Upper lobe of left lung (tissue), 6 donors: ENCODE measurements at regions not wholly inside any gene's neighbourhood (a gene's known extent, or its start where the extent isn't known, plus 50 kb on each side); places are given as distances from the start of the nearest gene placed in this dataset.

Experiments used
- ATAC-seq, 2 donors: fragments of 200-7000 bp; cut with Tn5 transposase; one replicate each; pipeline ENCODE4 v1.9.1; 2022; ENCODE audit warnings: mild to moderate bottlenecking in 2 of 2, moderate library complexity in 2 of 2; ENCODE audit not compliant: low FRiP score in 2 of 2
- DNase-seq, 2 donors: peaks; one replicate each; pipeline ENCODE4 v3.0.0-alpha.2; 2019 to 2020
- H3K27ac ChIP-seq, 4 donors: fragments of 200-600 bp; sonication (generic); one replicate each; pipeline ENCODE4 v1.5.1; 2016 to 2019
- H3K27me3 ChIP-seq, 4 donors: fragments of 200-600 bp; sonication (generic); one replicate each; pipeline ENCODE4 v1.5.1; 2017 to 2019
- H3K36me3 ChIP-seq, 4 donors: fragments of 200-600 bp; sonication (generic); one replicate each; pipeline ENCODE4 v1.5.1; 2016 to 2019
- H3K4me1 ChIP-seq, 4 donors: fragments of 200-600 bp; sonication (generic); one replicate each; pipeline ENCODE4 v1.5.1; 2018 to 2019
- H3K4me3 ChIP-seq, 4 donors: fragments of 200-600 bp; sonication (generic); one replicate each; pipeline ENCODE4 v1.5.1; 2017 to 2019; ENCODE audit warnings: mild to moderate bottlenecking in 2 of 4, moderate library complexity in 1 of 4
- H3K9me3 ChIP-seq, 4 donors: fragments of 200-600 bp; sonication (generic); one replicate each; pipeline ENCODE4 v1.5.1; 2018 to 2019
- EP300 ChIP-seq, 4 donors: sonication (generic); formaldehyde crosslinking; IDR thresholded peaks; one replicate each; pipeline ENCODE4 v1.5.1; 2017; ENCODE audit warnings: antibody characterized with exemption in 4 of 4, control low read depth in 2 of 4
- POLR2A ChIP-seq, 4 donors: fragments of 450-650 bp; IDR thresholded peaks; one replicate each; pipeline ENCODE4 v1.5.1; 2016 to 2017; ENCODE audit warnings: antibody characterized with exemption in 4 of 4, mild to moderate bottlenecking in 2 of 4
- POLR2AphosphoS5 ChIP-seq, 2 donors: sonication (generic); formaldehyde crosslinking; IDR thresholded peaks; one replicate each; pipeline ENCODE4 v1.5.1; 2017; ENCODE audit warnings: antibody characterized with exemption in 2 of 2
- WGBS, 2 donors: methylation state at CpG; one replicate each; pipeline ENCODE4 v1.1.5; 2017 to 2018; 5-methylcytosine and 5-hydroxymethylcytosine counted together
- TF ChIP-seq, protein P1 (sequence below), 6 experiments: fragments of 450-650 bp in 4 of 6; fragments of 200-600 bp in 2 of 6; sonication (generic) in 2 of 6; IDR thresholded peaks; one replicate each; pipeline ENCODE4 v1.5.1; 2016 to 2019; ENCODE audit warnings: antibody characterized with exemption in 6 of 6
- donor health status: DM: no; HTN: no; CAD: no; lungs with moderate emphysema.
- donor health status: DM: no; HTN: yes; CAD: no; lungs with severe emphysema.

DNA sequence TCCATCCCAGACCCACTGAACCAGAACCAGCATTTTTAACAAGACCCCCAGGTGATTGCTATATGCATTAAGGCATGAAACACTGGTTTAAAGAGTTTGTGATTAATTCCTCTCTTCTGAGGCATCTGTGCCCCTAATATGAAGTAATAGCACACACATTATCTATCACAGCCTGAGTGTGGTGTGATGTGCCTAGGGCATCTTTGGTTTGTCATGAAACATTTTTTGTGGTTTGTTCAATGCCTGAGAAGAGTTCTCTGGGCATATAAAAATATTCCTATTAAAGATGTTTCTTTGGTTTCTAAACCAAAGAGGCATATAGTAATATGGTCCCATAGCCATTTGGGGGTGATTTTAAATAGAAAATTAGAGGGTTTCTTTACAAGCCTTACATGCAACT is 221.7 kb upstream of the SPOPL start:
- Histone ChIP-seq H3K27me3 (no peaks in the 10 kb centered on the region), H3K4me1 (peaks cover 0 to 11% (median 3%) of the 10 kb centered on the region in 4 donors), H3K4me3 (no peak overlapping the region), H3K9me3 (no peaks in the 10 kb centered on the region), H3K36me3 (no peaks in the 10 kb centered on the region), H3K27ac (no peak overlapping the region)
- DNase-seq (no peak), ATAC-seq (no peak)
- TF ChIP-seq EP300 (IDR thresholded peaks at IDR 0.05) (no peak), POLR2A (IDR thresholded peaks at IDR 0.05) (no peak), POLR2AphosphoS5 (IDR thresholded peaks at IDR 0.05) (no peak)
- TF ChIP-seq, protein P1, sequence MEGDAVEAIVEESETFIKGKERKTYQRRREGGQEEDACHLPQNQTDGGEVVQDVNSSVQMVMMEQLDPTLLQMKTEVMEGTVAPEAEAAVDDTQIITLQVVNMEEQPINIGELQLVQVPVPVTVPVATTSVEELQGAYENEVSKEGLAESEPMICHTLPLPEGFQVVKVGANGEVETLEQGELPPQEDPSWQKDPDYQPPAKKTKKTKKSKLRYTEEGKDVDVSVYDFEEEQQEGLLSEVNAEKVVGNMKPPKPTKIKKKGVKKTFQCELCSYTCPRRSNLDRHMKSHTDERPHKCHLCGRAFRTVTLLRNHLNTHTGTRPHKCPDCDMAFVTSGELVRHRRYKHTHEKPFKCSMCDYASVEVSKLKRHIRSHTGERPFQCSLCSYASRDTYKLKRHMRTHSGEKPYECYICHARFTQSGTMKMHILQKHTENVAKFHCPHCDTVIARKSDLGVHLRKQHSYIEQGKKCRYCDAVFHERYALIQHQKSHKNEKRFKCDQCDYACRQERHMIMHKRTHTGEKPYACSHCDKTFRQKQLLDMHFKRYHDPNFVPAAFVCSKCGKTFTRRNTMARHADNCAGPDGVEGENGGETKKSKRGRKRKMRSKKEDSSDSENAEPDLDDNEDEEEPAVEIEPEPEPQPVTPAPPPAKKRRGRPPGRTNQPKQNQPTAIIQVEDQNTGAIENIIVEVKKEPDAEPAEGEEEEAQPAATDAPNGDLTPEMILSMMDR (IDR thresholded peaks at IDR 0.05) = no peak

DNA sequence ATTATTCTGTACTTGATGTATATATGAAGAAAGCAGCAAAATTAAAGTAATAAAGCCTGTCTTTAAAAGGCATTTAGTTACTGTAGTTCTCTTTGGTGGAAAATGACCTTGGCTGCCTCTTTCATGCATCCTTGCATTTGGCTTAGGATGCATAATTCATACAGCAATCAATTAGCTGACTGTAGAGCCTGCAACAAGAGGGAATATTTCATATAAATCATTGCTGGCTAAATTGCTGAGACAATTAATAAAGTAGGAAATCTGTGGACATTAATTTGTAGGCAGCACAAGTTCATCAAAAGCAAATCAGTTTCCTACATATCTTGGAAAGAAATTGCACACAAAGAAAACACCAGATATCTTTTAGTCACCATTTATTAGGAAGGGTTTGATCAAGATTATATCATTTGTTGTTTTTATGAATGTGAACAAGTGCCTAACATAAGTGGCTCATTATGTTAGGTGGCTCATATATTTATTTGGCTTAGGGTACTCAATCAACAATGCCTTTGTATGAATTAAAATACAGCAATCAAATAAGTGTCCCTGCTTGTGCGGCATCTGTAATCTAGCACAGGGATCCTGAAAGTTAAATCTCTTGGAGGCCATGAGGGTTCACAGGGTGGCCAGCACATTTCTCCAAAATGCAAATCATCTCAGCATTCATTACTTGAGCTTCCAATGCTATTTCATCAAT is 220.4 kb upstream of the SPOPL start:
- TF ChIP-seq EP300 (IDR thresholded peaks at IDR 0.05) (no peak), POLR2AphosphoS5 (IDR thresholded peaks at IDR 0.05) (no peak), POLR2A (IDR thresholded peaks at IDR 0.05) (no peak)
- TF ChIP-seq, protein P1 (IDR thresholded peaks at IDR 0.05) = no peak
- H3K27ac ChIP-seq = no peak overlapping the region
- no peak for DNase-seq
- 94 to 100% methylated on average over 1 of the region's 1 CpG for WGBS, 2 donors
- H3K36me3 ChIP-seq = no peaks in the 10 kb centered on the region
- ATAC-seq = no peak
- no peaks in the 10 kb centered on the region for H3K27me3 ChIP-seq
- no peak overlapping the region for H3K4me3 ChIP-seq
- H3K9me3 ChIP-seq = no peaks in the 10 kb centered on the region
- H3K4me1 ChIP-seq = peaks cover 0 to 3% (median 0%) of the 10 kb centered on the region in 4 donors

DNA sequence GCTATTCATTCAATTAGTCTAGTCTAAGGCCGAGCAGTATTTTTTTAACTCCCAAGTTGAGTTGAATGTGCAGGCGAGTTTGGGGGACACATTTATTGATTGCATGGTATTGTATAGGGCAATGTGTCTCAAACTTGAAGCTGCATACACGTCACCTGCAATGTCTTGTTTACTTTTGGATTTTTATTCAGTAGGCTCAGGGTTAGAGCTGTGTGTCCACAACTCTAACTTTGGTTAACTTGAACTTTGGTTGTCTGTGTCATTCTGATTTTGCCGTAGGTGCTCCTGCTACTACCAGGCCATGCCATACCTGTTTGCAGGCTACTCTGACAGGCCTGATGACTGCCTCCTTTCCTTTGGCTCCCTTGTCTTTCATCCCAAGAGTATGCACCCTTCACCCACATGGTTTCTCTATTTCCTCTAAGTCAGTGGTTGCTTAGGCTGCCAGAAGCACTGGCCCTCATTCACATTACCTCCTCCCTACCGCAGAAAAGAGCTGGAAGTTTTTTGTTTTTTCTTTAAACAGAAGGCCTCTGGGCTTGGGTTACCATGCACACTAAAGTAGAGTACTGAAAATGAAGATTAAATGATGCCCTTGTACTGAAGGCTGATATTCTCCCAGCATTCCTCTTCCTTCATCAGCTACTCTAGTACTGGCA is 219.4 kb upstream of the SPOPL start:
- 93 to 95% methylated on average over 5 of the region's 5 CpGs for WGBS, 2 donors
- H3K27ac ChIP-seq = no peak overlapping the region
- H3K36me3 ChIP-seq = no peaks in the 10 kb centered on the region
- TF ChIP-seq EP300 (IDR thresholded peaks at IDR 0.05) (no peak), POLR2A (IDR thresholded peaks at IDR 0.05) (no peak), POLR2AphosphoS5 (IDR thresholded peaks at IDR 0.05) (no peak)
- TF ChIP-seq, protein P1 (IDR thresholded peaks at IDR 0.05) = no peak
- ATAC-seq (no peak), DNase-seq (no peak)
- H3K4me1 ChIP-seq = no peaks in the 10 kb centered on the region
- no peak overlapping the region for H3K4me3 ChIP-seq
- no peaks in the 10 kb centered on the region for H3K9me3 ChIP-seq
- H3K27me3 ChIP-seq = no peaks in the 10 kb centered on the region

DNA sequence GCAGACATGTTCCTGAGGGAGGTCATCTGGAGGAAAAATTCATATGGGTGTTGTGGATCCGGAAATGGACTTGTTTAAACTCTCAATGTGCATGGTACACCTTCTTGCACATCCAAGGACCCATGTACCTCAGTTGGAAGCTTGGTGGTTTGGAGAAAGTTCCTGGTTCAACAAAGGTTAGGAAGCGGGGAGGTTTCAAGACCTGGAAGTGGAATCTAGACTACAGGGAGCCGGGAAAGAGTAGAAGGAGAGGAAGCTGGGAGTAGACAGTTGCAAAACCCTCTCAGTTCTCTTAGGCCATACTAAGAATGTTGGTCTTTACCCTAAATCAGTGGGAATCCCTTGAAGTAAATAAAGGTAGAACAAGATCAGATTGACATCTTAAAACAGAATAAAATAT is 209.8 kb upstream of the SPOPL start:
- Histone ChIP-seq H3K4me3 (no peak overlapping the region), H3K4me1 (no peaks in the 10 kb centered on the region), H3K27me3 (no peaks in the 10 kb centered on the region), H3K27ac (no peak overlapping the region), H3K36me3 (no peaks in the 10 kb centered on the region), H3K9me3 (no peaks in the 10 kb centered on the region)
- TF ChIP-seq, protein P1 (IDR thresholded peaks at IDR 0.05) = no peak
- TF ChIP-seq EP300 (IDR thresholded peaks at IDR 0.05) (no peak), POLR2A (IDR thresholded peaks at IDR 0.05) (no peak), POLR2AphosphoS5 (IDR thresholded peaks at IDR 0.05) (no peak)
- no peak for ATAC-seq
- WGBS, 2 donors = 86 to 89% methylated on average over 3 of the region's 3 CpGs
- DNase-seq = no peak

GRCh38 chr2:138293045-138293444 is 208.5 kb upstream of the SPOPL start:
- Histone ChIP-seq H3K27ac (no peak overlapping the region), H3K36me3 (no peaks in the 10 kb centered on the region), H3K9me3 (no peaks in the 10 kb centered on the region), H3K4me1 (no peaks in the 10 kb centered on the region), H3K4me3 (no peak overlapping the region), H3K27me3 (no peaks in the 10 kb centered on the region)
- 90 to 94% methylated on average over 3 of the region's 3 CpGs for WGBS, 2 donors
- no peak for TF ChIP-seq POLR2A (IDR thresholded peaks at IDR 0.05)
- TF ChIP-seq, protein P1 (IDR thresholded peaks at IDR 0.05) = no peak
- no peak for TF ChIP-seq POLR2AphosphoS5 (IDR thresholded peaks at IDR 0.05)
- no peak for TF ChIP-seq EP300 (IDR thresholded peaks at IDR 0.05)
- DNase-seq = no peak
- ATAC-seq = no peak
